Naive thymus-derived CD4-positive, alpha-beta T cell (primary cell): ENCODE measurements at regions not wholly inside any gene's neighbourhood (a gene's known extent, or its start where the extent isn't known, plus 50 kb on each side); places are given as distances from the start of the nearest gene placed in this dataset.

Experiments
- ATAC-seq: fragments of 150-1000 bp; cut with Tn5 transposase; 2 replicates; pipeline ENCODE4 v1.10.0; 2021; ENCODE audit warnings: mild to moderate bottlenecking, moderate library complexity
- CTCF ChIA-PET: fragments of 350-600 bp; sonication (Branson Sonifier 250); formaldehyde crosslinking; loops from one replicate; lab custom pipeline; 2021; ENCODE audit warnings: antibody characterized with exemption; lab: Charles Lee
- POLR2A ChIA-PET: fragments of 350-600 bp; sonication (Branson Sonifier 250); formaldehyde crosslinking; loops from one replicate; lab custom pipeline; 2021; ENCODE audit warnings: antibody characterized with exemption, inconsistent platforms; lab: Charles Lee
- DNase-seq, 9 donors: peaks; one replicate each; pipeline versions ENCODE4 v3.0.0 to v3.0.0-alpha.2; 2020 to 2022; ENCODE audit warnings: mixed read lengths in 1 of 9
- H3K27ac ChIP-seq: one replicate; pipeline ENCODE4 v1.7.0; 2013; ENCODE audit warnings: mild to moderate bottlenecking, low read depth, low read length, moderate library complexity
- H3K27me3 ChIP-seq, 2 donors: one replicate each; pipeline ENCODE4 v1.7.0; 2013; ENCODE audit warnings: low read length in 2 of 2, mild to moderate bottlenecking in 2 of 2, moderate library complexity in 2 of 2; ENCODE audit not compliant: control insufficient read depth in 2 of 2, insufficient read depth in 2 of 2
- H3K36me3 ChIP-seq, 3 experiments: 1 replicate in 2 of 3; 2 replicates in 1 of 3; pipeline ENCODE4 v1.7.0; 2013; ENCODE audit warnings: low read length in 3 of 3, mild to moderate bottlenecking in 3 of 3, moderate library complexity in 1 of 3; ENCODE audit not compliant: insufficient read depth in 3 of 3, control insufficient read depth in 2 of 3
- H3K4me1 ChIP-seq, 2 donors: one replicate each; pipeline ENCODE4 v1.7.0; 2013; ENCODE audit warnings: low read length in 2 of 2, mild to moderate bottlenecking in 2 of 2, moderate library complexity in 1 of 2; ENCODE audit not compliant: control insufficient read depth in 2 of 2, insufficient read depth in 2 of 2
- H3K4me3 ChIP-seq: 2 replicates; pipeline ENCODE4 v1.7.0; 2013; ENCODE audit warnings: mild to moderate bottlenecking, low read length
- H3K9me3 ChIP-seq, 3 experiments: 1 replicate in 2 of 3; 2 replicates in 1 of 3; pipeline ENCODE4 v1.7.0; 2013; ENCODE audit warnings: low read length in 3 of 3; ENCODE audit not compliant: control insufficient read depth in 2 of 3
- H3K27ac Mint-ChIP-seq, 9 donors: one replicate each; pipeline ENCODE4 v1.8.0; 2020 to 2022; ENCODE audit warnings: mixed read lengths in 9 of 9, mild to moderate bottlenecking in 8 of 9, moderate library complexity in 5 of 9, inconsistent platforms in 2 of 9
- H3K27me3 Mint-ChIP-seq, 5 donors: one replicate each; pipeline ENCODE4 v1.8.0; 2021 to 2022; ENCODE audit warnings: mixed read lengths in 5 of 5, mild to moderate bottlenecking in 1 of 5
- H3K36me3 Mint-ChIP-seq, 5 donors: one replicate each; pipeline ENCODE4 v1.8.0; 2020 to 2022; ENCODE audit warnings: mixed read lengths in 5 of 5, mild to moderate bottlenecking in 3 of 5, inconsistent platforms in 1 of 5
- H3K4me1 Mint-ChIP-seq, 7 donors: one replicate each; pipeline ENCODE4 v1.8.0; 2020 to 2022; ENCODE audit warnings: mixed read lengths in 7 of 7, mild to moderate bottlenecking in 3 of 7, inconsistent platforms in 1 of 7
- H3K4me3 Mint-ChIP-seq, 10 donors: one replicate each; pipeline ENCODE4 v1.8.0; 2020 to 2022; ENCODE audit warnings: mild to moderate bottlenecking in 10 of 10, mixed read lengths in 10 of 10, moderate library complexity in 6 of 10, inconsistent platforms in 2 of 10
- H3K9me3 Mint-ChIP-seq, 11 donors: one replicate each; pipeline ENCODE4 v1.8.0; 2020 to 2022; ENCODE audit warnings: mixed read lengths in 11 of 11, mild to moderate bottlenecking in 4 of 11, inconsistent platforms in 1 of 11, moderate library complexity in 1 of 11
- intact Hi-C, 2 donors: fragments of 100-400 bp; cut with micrococcal nuclease; formaldehyde crosslinking; loops; one replicate each; pipeline ENCODE4 v1.15.1; 2023

DNA sequence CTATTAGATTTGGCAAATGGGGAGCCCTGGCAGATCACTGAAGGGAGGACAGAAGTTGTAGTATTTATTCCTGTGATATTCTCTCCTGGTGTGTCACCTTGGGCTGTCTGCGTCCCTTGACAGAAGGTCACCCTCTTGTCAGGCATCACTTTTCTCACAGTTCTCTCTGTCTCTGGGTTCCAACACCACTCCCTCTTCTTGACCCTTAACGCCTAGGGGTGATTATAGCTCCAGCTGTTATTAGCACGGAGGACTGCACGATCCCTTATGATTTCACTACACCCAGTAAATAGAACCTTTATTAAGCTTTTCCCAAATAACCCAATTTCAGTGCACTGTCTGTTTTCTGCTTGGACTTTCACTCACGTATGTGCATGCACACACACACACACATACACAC, 166.3 kb upstream of the TNP1 start:
- Histone ChIP-seq H3K27me3 (no peaks in the 10 kb centered on the region), H3K9me3 (no peaks in the 10 kb centered on the region), H3K36me3 (no peaks in the 10 kb centered on the region), H3K4me1 (no peaks in the 10 kb centered on the region), H3K27ac (no peak overlapping the region), H3K4me3 (no peak overlapping the region)
- POLR2A ChIA-PET = no interaction called here
- no peak for DNase-seq
- H3K9me3 Mint-ChIP-seq = peaks cover 0 to 5% (median 0%) of the 10 kb centered on the region in 11 donors
- no peak overlapping the region for H3K4me3 Mint-ChIP-seq
- intact Hi-C loops = no loop called here
- no peaks in the 10 kb centered on the region for H3K36me3 Mint-ChIP-seq
- CTCF ChIA-PET = no interaction called here
- no peaks in the 10 kb centered on the region for H3K4me1 Mint-ChIP-seq
- H3K27ac Mint-ChIP-seq = no peak overlapping the region
- ATAC-seq = no peak
- H3K27me3 Mint-ChIP-seq = peaks cover 9 to 28% (median 22%) of the 10 kb centered on the region in 5 donors

- H3K27ac Mint-ChIP-seq = no peak overlapping the region
- no peaks in the 10 kb centered on the region for H3K4me1 Mint-ChIP-seq
- Histone ChIP-seq H3K9me3 (no peaks in the 10 kb centered on the region), H3K4me1 (no peaks in the 10 kb centered on the region), H3K27me3 (no peaks in the 10 kb centered on the region), H3K36me3 (no peaks in the 10 kb centered on the region), H3K4me3 (no peak overlapping the region), H3K27ac (no peak overlapping the region)
- CTCF ChIA-PET = no interaction called here
- no peaks in the 10 kb centered on the region for H3K36me3 Mint-ChIP-seq
- intact Hi-C loops = no loop called here
- DNase-seq (no peak), ATAC-seq (no peak)
- H3K9me3 Mint-ChIP-seq = peaks cover 0 to 10% (median 1%) of the 10 kb centered on the region in 11 donors
- no peak overlapping the region for H3K4me3 Mint-ChIP-seq
- H3K27me3 Mint-ChIP-seq = peaks cover 6 to 24% (median 13%) of the 10 kb centered on the region in 5 donors
- POLR2A ChIA-PET = no interaction called here
These were observed 163.7 kb upstream of the TNP1 start for GRCh38 chr2:217023611-217024010.

- H3K4me1 ChIP-seq = no peaks in the 10 kb centered on the region
- ATAC-seq (no peak), DNase-seq (no peak)
- Mint-ChIP-seq H3K4me3 (no peak overlapping the region), H3K9me3 (peaks cover 0 to 12% (median 2%) of the 10 kb centered on the region in 11 donors), H3K27ac (no peak overlapping the region), H3K4me1 (peaks cover 0 to 15% (median 4%) of the 10 kb centered on the region in 7 donors), H3K36me3 (peaks cover 0 to 4% (median 0%) of the 10 kb centered on the region in 5 donors), H3K27me3 (peaks cover 20 to 38% (median 24%) of the 10 kb centered on the region in 5 donors)
- intact Hi-C loops = no loop called here
- ChIA-PET POLR2A (no interaction called here), CTCF (no interaction called here)
- H3K4me3 ChIP-seq = no peak overlapping the region
- no peaks in the 10 kb centered on the region for H3K27me3 ChIP-seq
- H3K27ac ChIP-seq = no peak overlapping the region
- no peaks in the 10 kb centered on the region for H3K9me3 ChIP-seq
- no peaks in the 10 kb centered on the region for H3K36me3 ChIP-seq
These were observed 157.8 kb upstream of the TNP1 start for GRCh38 chr2:217017456-217018252.

GRCh38 chr2:217016796-217017419, 157.0 kb upstream of the TNP1 start:
- H3K9me3 Mint-ChIP-seq = peaks cover 0 to 12% (median 2%) of the 10 kb centered on the region in 11 donors
- Histone ChIP-seq H3K27me3 (no peaks in the 10 kb centered on the region), H3K4me1 (no peaks in the 10 kb centered on the region), H3K27ac (no peak overlapping the region), H3K9me3 (no peaks in the 10 kb centered on the region), H3K36me3 (no peaks in the 10 kb centered on the region), H3K4me3 (no peak overlapping the region)
- no peak overlapping the region for H3K4me3 Mint-ChIP-seq
- ChIA-PET POLR2A (no interaction called here), CTCF (interaction anchor here (0.8 kb wide), 1 partner anchor 19 kb away, joined by 3 read pairs; no protein-coding TSS in a partner anchor)
- intact Hi-C loops = no loop called here
- H3K4me1 Mint-ChIP-seq = peaks cover 0 to 15% (median 4%) of the 10 kb centered on the region in 7 donors
- DNase-seq (no peak), ATAC-seq (no peak)
- H3K36me3 Mint-ChIP-seq = peaks cover 0 to 4% (median 0%) of the 10 kb centered on the region in 5 donors
- peaks cover 22 to 40% (median 25%) of the 10 kb centered on the region in 5 donors for H3K27me3 Mint-ChIP-seq
- H3K27ac Mint-ChIP-seq = no peak overlapping the region

- H3K36me3 ChIP-seq = no peaks in the 10 kb centered on the region
- no peak overlapping the region for H3K4me3 Mint-ChIP-seq
- no peak overlapping the region for H3K27ac ChIP-seq
- DNase-seq (no peak), ATAC-seq (no peak)
- CTCF ChIA-PET = no interaction called here
- H3K9me3 Mint-ChIP-seq = peaks cover 0 to 12% (median 0%) of the 10 kb centered on the region in 11 donors
- peak overlapping the region in 2 of 9 donors; percentile 30 to 83 for H3K27ac Mint-ChIP-seq
- H3K4me1 Mint-ChIP-seq = peaks cover 0 to 15% (median 4%) of the 10 kb centered on the region in 7 donors
- POLR2A ChIA-PET = no interaction called here
- peaks cover 22 to 40% (median 31%) of the 10 kb centered on the region in 5 donors for H3K27me3 Mint-ChIP-seq
- H3K36me3 Mint-ChIP-seq = peaks cover 0 to 4% (median 0%) of the 10 kb centered on the region in 5 donors
- H3K4me3 ChIP-seq = no peak overlapping the region
- no peaks in the 10 kb centered on the region for H3K27me3 ChIP-seq
- H3K4me1 ChIP-seq = no peaks in the 10 kb centered on the region
- intact Hi-C loops = no loop called here
- H3K9me3 ChIP-seq = no peaks in the 10 kb centered on the region
These were observed 154.7 kb upstream of the TNP1 start for GRCh38 chr2:217014328-217015105.

GRCh38 chr2:217013926-217014325, 154.1 kb upstream of the TNP1 start:
- Mint-ChIP-seq H3K4me3 (no peak overlapping the region), H3K36me3 (peaks cover 0 to 4% (median 0%) of the 10 kb centered on the region in 5 donors), H3K27me3 (peaks cover 26 to 40% (median 31%) of the 10 kb centered on the region in 5 donors), H3K4me1 (peaks cover 0 to 15% (median 4%) of the 10 kb centered on the region in 7 donors), H3K9me3 (peaks cover 0 to 8% (median 0%) of the 10 kb centered on the region in 11 donors), H3K27ac (no peak overlapping the region)
- Histone ChIP-seq H3K9me3 (no peaks in the 10 kb centered on the region), H3K4me1 (no peaks in the 10 kb centered on the region), H3K4me3 (no peak overlapping the region), H3K36me3 (no peaks in the 10 kb centered on the region), H3K27me3 (no peaks in the 10 kb centered on the region), H3K27ac (no peak overlapping the region)
- ATAC-seq (no peak), DNase-seq (no peak)
- CTCF ChIA-PET = no interaction called here
- intact Hi-C loops = no loop called here
- POLR2A ChIA-PET = no interaction called here
